HL-60 (cell line): ENCODE measurements at regions not wholly inside any gene's neighbourhood (a gene's known extent, or its start where the extent isn't known, plus 50 kb on each side); places are given as distances from the start of the nearest gene placed in this dataset.

Experiments
- POLR2AphosphoS5 ChIP-seq: IDR thresholded peaks from 2 replicates; pipeline ENCODE4 v1.6.1; 2012; ENCODE audit warnings: low read depth
- TF ChIP-seq, protein P1 (sequence below): IDR thresholded peaks from one replicate; pipeline ENCODE4 v1.5.1; 2011; ENCODE audit warnings: low read length, control low read depth, inconsistent platforms; ENCODE audit not compliant: insufficient read depth

DNA sequence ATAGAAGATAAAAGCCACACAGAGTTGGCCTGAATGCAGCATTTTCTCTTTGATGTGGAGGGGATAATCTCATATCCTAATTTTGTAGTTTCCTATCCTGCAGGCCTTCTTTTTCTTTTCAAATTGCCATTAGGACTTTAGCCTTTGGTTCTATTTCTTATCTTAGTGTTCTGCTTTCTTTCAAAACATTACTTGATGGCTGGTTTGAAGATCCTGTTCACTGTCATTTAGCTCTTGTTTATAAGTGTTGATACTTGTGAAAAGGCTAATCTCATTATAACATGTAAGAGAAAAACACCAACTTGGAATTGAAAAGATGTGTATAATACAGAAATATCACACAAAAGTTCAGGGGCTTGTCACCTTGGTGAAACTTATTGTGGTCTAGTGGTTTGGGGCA lies 54.6 kb upstream of the PKIB start:
- no peak for TF ChIP-seq POLR2AphosphoS5
- TF ChIP-seq, protein P1, sequence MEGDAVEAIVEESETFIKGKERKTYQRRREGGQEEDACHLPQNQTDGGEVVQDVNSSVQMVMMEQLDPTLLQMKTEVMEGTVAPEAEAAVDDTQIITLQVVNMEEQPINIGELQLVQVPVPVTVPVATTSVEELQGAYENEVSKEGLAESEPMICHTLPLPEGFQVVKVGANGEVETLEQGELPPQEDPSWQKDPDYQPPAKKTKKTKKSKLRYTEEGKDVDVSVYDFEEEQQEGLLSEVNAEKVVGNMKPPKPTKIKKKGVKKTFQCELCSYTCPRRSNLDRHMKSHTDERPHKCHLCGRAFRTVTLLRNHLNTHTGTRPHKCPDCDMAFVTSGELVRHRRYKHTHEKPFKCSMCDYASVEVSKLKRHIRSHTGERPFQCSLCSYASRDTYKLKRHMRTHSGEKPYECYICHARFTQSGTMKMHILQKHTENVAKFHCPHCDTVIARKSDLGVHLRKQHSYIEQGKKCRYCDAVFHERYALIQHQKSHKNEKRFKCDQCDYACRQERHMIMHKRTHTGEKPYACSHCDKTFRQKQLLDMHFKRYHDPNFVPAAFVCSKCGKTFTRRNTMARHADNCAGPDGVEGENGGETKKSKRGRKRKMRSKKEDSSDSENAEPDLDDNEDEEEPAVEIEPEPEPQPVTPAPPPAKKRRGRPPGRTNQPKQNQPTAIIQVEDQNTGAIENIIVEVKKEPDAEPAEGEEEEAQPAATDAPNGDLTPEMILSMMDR, result no peak
